ENCODE measurements at regions not wholly inside any gene's neighbourhood (a gene's known extent, or its start where the extent isn't known, plus 50 kb on each side); places are given as distances from the start of the nearest gene placed in this dataset.
"Not testable (repeated sequence)": the region's sequence is repeated elsewhere in the genome, so short reads cannot be mapped to it uniquely, and the experiment has no call there.

DNA sequence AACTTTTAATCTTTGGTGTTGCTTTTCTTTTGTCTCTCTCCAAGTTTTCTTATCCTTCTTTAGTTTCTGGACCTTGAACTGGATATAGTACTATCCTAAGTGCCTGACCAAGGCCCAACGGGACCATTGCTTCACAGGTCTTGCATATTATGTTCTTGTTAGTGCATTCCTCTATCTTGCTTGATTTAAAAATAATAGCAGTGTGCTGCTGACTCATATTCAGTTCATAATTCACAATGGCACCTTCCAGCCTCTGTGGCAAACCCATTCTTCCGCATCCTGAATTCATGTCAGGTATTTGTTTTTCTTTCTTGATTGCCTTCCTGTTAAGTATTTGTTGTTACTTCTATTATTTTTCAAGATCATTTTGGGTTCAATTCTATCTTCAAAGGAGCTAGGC is 197.1 kb upstream of the GIMD1 start:
- H3K27ac Mint-ChIP-seq: no peak overlapping the region
- Histone ChIP-seq H4K20me1 (ENCODE audit: insufficient read depth, low read length) (no peaks in the 10 kb centered on the region), H2AFZ (ENCODE audit: insufficient read depth, low read depth, low read length, poor library complexity, severe bottlenecking) (no peak overlapping the region), H3K4me3 (replicated peaks in 1 of 3; ENCODE audit: low read depth in 2 of 3, low read length in 3 of 3) (no peak overlapping the region), H3K4me2 (replicated peaks; ENCODE audit: extremely low read depth, low read length, poor library complexity, severe bottlenecking) (no peak overlapping the region), H3K9me3 (replicated peaks in 1 of 2; ENCODE audit: control insufficient read depth in 1 of 2, insufficient read depth in 1 of 2, low read length in 2 of 2) (no peaks in the 10 kb centered on the region), H3K9ac (ENCODE audit: insufficient read depth, low read length, poor library complexity, severe bottlenecking) (no peak overlapping the region), H3K27ac (ENCODE audit: low read depth in 1 of 2, low read length in 2 of 2) (no peak overlapping the region), H3K79me2 (ENCODE audit: insufficient read depth, low read length) (no peaks in the 10 kb centered on the region), H3K27me3 (ENCODE audit: control insufficient read depth in 2 of 2, insufficient read depth in 2 of 2, low read length in 2 of 2) (no peaks in the 10 kb centered on the region), H3K36me3 (replicated peaks in 1 of 2; ENCODE audit: control insufficient read depth in 1 of 2, insufficient read depth in 2 of 2, low read length in 2 of 2) (no peaks in the 10 kb centered on the region), H3K4me1 (ENCODE audit: control insufficient read depth in 1 of 2, insufficient read depth in 2 of 2, low read length in 2 of 2) (no peaks in the 10 kb centered on the region)
- intact Hi-C loops (cut with micrococcal nuclease): no loop called here
- no peaks in the 10 kb centered on the region for H3K4me1 Mint-ChIP-seq
- WGBS (ENCODE audit: insufficient coverage): no CpG with 5 or more reads among the region's 2 CpGs
- H3K27me3 Mint-ChIP-seq (ENCODE audit: low read depth in 3 of 3): no peaks in the 10 kb centered on the region
- DNase-seq: no peak
- H3K9me3 Mint-ChIP-seq: peaks cover 2 to 17% (median 10%) of the 10 kb centered on the region in 7 donors
- no peak overlapping the region for H3K4me3 Mint-ChIP-seq
- H3K36me3 Mint-ChIP-seq: no peaks in the 10 kb centered on the region
- TF ChIP-seq, protein P1, sequence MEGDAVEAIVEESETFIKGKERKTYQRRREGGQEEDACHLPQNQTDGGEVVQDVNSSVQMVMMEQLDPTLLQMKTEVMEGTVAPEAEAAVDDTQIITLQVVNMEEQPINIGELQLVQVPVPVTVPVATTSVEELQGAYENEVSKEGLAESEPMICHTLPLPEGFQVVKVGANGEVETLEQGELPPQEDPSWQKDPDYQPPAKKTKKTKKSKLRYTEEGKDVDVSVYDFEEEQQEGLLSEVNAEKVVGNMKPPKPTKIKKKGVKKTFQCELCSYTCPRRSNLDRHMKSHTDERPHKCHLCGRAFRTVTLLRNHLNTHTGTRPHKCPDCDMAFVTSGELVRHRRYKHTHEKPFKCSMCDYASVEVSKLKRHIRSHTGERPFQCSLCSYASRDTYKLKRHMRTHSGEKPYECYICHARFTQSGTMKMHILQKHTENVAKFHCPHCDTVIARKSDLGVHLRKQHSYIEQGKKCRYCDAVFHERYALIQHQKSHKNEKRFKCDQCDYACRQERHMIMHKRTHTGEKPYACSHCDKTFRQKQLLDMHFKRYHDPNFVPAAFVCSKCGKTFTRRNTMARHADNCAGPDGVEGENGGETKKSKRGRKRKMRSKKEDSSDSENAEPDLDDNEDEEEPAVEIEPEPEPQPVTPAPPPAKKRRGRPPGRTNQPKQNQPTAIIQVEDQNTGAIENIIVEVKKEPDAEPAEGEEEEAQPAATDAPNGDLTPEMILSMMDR (IDR thresholded peaks at IDR 0.05): no peak

DNA sequence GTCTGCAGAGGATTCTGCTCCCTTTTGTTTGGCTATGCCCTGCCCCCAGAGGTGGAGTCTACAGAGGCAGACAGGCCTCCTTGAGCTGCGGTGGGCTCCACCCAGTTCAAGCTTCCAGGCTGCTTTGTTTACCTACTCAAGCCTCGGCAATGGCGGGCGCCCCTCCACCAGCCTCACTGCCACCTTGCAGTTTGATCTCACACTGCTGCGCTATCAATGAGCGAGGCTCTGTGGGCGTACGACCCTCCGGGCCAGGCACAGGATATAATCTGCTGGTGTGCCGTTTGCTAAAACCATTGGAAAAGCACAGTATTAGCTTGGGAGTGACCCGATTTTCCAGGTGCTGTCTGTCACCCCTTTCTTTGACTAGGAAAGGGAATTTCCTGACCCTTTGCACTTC is 195.1 kb upstream of the GIMD1 start:
- WGBS (ENCODE audit: insufficient coverage): 92% methylated on average over 10 of the region's 11 CpGs
- H3K27ac ChIP-seq (ENCODE audit: low read depth in 1 of 2, low read length in 2 of 2); H3K9ac ChIP-seq (ENCODE audit: insufficient read depth, low read length, poor library complexity, severe bottlenecking); H3K4me3 ChIP-seq (replicated peaks in 1 of 3; ENCODE audit: low read depth in 2 of 3, low read length in 3 of 3); DNase-seq; H3K36me3 Mint-ChIP-seq; intact Hi-C loops (cut with micrococcal nuclease); H3K4me3 Mint-ChIP-seq; H3K27me3 Mint-ChIP-seq (ENCODE audit: low read depth in 3 of 3); H3K4me1 Mint-ChIP-seq; H3K27me3 ChIP-seq (ENCODE audit: control insufficient read depth in 2 of 2, insufficient read depth in 2 of 2, low read length in 2 of 2); H3K4me2 ChIP-seq (replicated peaks; ENCODE audit: extremely low read depth, low read length, poor library complexity, severe bottlenecking); H3K36me3 ChIP-seq (replicated peaks in 1 of 2; ENCODE audit: control insufficient read depth in 1 of 2, insufficient read depth in 2 of 2, low read length in 2 of 2); H4K20me1 ChIP-seq (ENCODE audit: insufficient read depth, low read length); H3K79me2 ChIP-seq (ENCODE audit: insufficient read depth, low read length); H3K4me1 ChIP-seq (ENCODE audit: control insufficient read depth in 1 of 2, insufficient read depth in 2 of 2, low read length in 2 of 2); H3K27ac Mint-ChIP-seq; H2AFZ ChIP-seq (ENCODE audit: insufficient read depth, low read depth, low read length, poor library complexity, severe bottlenecking); H3K9me3 ChIP-seq (replicated peaks in 1 of 2; ENCODE audit: control insufficient read depth in 1 of 2, insufficient read depth in 1 of 2, low read length in 2 of 2): not testable (repeated sequence)
- H3K9me3 Mint-ChIP-seq: peaks cover 2 to 23% (median 13%) of the 10 kb centered on the region in 7 donors
